ENCODE measurements at regions not wholly inside any gene's neighbourhood (a gene's known extent, or its start where the extent isn't known, plus 50 kb on each side); places are given as distances from the start of the nearest gene placed in this dataset.
A peak's percentile ranks its signal among the peaks of the same experiment; 100 is the strongest.
"Not testable (repeated sequence)": the region's sequence is repeated elsewhere in the genome, so short reads cannot be mapped to it uniquely, and the experiment has no call there.

DNA sequence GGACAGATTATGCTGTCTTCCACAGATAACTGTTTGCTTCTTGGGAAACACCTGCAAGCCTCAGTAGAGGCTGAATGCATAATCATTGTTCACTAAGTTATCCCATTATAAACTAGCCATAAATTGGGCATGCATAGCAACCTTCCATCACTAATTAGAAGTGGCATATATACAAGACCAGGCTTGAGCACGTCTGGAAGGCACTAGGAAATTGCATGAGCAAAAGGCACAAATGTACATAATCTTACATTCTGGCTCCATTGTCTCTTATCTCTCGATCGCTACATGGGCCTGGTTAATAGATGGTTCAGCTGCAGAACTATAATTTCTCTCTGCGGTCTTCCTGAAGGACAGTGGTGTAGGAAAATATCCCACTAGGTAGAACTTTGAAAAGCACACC, 679.2 kb downstream of the RPL10L start:
- no peak for DNase-seq

DNA sequence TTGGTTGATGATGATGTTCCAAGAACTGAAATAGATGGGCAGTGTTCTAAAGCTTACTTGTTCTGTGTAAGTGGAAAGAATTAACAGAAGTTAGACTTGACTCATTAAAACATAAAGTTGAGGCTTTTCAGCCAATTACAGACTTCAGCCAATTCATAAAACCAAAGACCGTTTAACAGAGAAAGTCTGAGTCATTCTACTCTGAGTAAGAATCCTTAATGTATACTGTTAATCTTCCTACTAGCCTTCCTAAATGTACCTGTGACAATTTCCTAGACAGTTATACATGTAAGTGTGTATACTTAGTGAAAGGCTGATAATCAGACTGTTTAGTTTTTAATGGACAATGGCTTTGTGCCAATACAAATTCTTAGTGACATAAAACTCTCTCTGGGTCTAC, 681.0 kb downstream of the RPL10L start:
- DNase-seq, result no peak

DNA sequence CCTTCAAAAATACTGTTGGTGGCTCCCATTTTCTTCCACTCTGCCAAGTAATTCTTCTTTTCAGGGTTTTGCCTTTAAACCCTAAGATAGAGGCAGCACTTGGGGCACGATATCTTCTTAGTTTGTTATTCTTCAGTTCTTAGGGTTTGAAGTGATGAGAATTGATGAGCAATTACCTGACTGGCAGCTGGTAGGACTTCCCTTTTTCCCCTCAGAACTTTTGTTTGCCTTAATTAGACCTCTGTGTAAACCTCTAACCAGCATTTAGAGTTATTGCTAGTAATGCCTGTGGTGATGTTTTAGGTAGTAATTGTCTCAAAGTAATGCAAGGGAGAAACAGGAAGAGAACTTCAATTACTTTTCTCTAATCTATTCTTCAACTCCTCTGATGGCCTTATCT, 683.5 kb downstream of the RPL10L start:
- DNase-seq, result no peak

DNA sequence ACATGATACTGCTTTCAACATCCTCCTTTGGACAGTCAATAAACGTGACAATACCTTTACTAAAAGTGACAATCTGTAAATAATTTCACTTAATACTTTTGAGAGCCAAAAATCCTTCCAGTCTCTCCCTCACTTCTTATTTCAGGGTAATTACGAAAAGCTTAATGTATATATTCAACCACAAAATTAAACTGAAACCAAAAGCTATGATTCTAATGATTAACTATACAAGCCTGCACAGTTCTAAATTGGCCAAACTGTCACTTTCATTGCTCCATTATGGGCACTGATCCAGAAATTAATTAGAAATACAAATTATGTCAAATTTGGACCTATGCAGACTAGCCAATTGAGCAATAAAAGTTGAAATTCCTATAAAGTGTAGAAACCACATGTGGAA, 696.5 kb upstream of the MIS18BP1 start:
- DNase-seq, result no peak

DNA sequence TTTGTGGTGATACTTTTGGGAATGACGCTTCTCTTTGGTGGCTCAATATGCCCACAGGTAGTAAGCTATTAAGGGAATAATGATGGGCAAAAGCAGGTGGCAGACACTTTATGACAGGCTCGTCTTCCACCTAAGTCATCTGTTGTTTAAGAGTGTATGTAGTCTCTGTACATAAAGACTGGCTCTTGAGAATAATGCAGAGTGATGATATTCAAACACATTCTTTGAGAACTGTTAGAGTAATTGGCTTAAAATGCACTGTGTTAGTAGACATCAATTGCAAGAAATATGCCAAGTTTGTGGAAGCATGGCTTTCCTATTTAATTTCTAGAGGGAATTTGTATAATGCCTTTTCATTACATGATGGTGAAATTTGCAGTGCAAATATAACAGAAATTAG, 694.8 kb upstream of the MIS18BP1 start:
- no peak for DNase-seq

DNA sequence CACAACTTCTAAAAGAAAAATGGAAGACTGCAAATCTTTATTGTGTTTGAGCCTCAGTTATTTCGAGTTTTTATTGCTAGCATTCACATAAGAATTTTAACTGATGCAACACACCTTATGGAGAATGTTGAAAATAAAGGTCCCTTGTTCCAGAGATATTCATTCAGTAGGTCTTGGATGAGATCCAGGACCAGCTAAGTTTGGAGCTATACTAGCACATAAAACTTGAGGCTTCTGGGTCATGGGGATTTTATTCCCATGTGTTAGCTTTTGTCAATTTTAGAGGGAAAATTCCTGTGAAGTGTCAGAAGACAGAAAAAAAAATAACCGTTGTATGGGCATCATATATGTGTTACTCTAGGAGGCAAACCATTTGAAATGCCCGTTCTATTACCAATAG, 693.2 kb upstream of the MIS18BP1 start:
- no peak for DNase-seq

DNA sequence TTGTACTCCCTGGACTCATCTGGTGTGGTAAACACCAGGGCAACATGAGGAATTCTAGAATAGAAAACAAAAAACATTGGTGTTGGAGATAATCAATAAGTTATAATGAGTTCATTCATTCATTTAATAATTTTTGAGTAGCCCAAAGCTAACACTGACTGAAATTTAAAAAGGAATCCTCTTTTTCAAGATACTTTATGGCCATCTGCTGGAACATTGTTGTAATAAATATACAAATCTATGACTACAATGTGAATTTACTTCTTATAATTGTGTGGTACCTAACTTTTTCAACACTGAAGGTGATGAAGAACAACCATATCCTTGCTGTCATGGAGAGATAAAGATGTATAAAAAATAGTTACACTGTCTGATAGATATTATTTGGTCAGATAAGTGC, 687.3 kb upstream of the MIS18BP1 start:
- no peak for DNase-seq

DNA sequence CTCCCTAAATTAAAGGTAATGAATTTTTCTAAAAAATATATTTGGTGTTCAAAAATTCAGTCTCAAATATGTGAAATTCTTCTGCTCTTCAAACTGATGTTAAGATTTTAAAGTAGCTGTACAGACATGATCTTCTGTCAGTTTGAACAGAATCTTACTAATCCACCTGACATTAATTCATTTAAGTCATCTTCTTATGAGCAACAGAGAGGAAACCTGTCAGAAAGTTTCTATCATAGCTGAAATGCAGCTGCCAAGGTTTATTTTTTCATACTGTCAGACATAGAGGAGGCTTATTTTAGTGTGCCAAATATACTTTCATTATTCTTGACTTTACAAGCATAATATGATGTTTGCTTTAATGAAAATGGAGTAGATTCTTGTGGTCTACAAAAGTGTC, 686.6 kb upstream of the MIS18BP1 start:
- no peak for DNase-seq

DNA sequence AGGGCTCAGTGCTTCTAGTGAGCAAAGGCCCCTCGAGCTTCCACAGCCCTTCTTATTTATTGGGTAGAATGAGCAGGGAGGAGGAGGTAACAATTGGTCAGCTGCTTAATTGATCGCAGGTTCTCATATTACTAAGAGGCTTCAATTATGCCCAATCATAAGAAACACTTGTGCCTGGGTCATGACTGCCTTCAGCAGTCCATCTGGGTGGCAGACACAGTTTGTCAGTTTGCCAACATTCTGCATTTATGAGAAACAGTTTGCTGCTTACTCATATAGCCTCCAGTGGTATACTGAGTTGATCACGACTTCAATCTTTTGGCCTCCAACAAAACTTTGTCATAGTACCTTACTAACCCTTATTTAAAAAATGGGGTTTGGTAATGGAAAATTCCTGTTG, 667.0 kb upstream of the MIS18BP1 start:
- DNase-seq, result not testable (repeated sequence)

DNA sequence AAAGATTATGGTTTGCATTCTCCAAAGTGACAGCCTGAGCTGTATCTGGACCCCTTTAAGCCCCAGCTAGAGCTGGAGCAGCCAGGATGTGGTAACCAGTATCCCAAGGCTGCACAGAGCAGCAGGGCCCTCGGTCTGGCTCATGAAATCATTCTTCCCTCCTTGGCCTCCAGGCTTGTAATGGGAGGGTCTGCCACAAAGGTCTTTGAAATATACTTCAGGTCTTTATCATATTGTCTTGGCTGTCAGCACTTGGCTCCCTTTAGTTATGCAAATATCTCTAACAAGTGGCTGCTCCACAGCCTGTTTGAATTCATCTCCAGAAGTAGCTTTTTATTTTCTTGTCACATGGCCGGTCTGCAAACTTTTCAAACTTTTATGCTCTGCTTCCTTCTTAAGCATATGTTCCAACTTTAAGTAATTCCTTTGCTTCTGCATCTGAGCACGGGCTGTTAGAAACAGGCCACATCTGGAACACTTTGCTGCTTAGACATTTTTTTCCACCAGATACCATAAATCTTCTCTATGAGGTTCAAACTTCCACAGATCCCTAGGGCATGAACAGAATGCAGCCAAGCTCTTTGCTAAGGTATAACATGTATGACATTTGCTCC, 663.4 kb upstream of the MIS18BP1 start:
- DNase-seq, result no peak

DNA sequence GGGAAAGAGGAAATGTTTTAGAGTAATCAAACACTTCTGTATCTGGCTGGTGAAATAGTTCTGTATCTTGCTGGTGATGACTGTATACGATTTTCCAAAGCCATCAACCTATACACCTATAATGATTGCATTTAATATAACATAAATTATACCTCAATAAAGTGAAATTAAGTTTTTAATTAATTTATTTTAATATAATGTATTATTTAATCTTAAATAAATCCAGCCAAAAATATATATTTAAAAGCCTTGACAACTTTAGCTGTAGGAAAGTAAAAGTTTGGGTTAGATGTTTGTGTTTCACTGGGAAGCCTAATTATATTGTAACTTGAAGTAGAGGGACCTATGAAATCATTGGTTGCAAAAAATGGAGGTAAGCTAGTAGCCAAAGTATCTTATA, 654.8 kb upstream of the MIS18BP1 start:
- DNase-seq, result no peak

DNA sequence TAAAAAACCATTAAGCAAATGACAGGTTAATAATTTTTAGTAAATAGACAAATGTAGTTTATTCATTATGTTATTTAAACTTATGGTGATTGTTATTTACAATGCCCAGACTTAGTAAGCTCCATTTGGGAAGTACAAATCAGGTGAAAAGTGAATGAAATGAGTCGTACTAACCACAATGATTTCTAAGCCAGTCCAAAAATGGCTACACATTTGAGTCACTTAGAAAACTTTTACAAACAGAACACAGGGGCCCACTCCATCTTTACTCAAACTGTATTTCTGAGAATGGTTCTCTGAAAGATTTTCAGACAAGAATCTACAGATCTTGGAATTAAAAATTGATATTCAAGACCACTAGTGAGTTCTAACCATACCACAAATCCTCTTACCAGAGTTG, 653.3 kb upstream of the MIS18BP1 start:
- DNase-seq, result no peak

DNA sequence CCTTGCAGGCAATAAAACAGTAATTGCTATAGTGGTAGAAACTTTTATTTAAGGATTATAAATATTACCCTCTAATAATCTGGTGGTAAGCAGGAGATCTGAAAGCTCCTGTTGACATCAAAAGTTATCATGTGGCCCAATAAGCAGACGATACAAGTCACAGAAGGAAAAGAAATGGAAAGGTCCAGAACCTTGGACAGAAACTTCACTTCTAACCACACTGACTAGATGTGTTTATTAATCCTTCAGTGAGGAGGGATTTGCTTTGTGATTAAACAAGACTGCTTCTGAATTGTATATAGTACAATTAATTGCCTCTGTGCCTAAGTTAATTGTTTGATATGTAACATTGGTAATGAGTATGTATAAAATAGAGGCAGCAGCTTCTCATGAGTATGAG, 652.7 kb upstream of the MIS18BP1 start:
- DNase-seq, result no peak

DNA sequence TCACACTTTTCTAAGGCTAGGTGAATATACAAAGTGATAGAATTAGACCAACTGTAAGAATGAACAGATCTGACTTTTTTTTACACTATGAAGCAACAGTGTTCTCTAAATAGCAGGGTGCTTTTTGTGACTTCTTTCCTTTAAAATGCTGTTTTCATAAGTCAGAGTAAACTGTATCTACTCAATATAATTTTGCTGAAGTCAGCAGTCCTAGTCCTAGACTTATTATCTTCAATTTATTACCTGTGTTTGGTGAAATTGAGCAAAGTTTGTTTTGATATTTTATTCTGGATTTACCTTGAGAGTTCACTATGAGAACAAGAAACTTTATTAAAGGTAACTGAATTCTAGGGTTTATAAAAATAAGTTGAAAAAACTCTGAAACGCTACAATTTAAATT, 651.3 kb upstream of the MIS18BP1 start:
- no peak for DNase-seq

DNA sequence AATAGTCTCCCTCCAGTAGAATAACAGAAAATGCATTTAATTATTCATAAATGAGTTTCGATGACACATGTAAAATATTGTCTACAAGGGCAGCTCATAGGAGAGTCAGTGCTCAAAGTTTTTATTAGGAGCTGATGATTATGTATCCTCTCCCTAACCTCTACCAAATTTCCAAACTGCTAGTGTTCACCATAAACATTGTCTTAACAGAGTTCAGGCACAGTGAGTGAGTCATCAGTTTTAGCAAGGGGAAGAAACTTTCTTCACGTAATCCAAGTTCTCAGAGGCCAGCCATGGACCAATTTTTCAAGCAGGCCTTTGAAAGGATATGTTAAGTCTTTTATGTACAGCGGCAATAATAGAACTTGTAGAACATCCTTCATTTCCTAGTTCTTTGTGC, 649.2 kb upstream of the MIS18BP1 start:
- DNase-seq, result no peak

DNA sequence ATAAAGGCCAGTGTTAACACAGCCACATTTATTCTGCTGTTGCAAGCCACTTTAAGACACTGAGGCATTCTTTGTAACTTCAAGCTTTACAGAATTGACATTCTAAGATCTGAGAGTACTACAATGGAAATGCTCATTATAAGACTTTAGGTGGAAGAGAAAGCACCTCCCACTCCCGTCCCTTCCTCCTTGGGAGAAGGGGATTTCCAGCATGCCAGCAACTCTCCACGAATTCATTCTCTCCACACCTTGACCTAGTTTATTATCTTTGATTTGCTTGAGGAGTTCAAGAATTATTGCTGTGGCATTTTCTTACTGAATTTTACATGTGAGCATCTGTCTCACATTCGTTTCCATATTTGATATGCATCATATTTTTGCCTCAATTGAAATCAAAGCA, 644.4 kb upstream of the MIS18BP1 start:
- no peak for DNase-seq

DNA sequence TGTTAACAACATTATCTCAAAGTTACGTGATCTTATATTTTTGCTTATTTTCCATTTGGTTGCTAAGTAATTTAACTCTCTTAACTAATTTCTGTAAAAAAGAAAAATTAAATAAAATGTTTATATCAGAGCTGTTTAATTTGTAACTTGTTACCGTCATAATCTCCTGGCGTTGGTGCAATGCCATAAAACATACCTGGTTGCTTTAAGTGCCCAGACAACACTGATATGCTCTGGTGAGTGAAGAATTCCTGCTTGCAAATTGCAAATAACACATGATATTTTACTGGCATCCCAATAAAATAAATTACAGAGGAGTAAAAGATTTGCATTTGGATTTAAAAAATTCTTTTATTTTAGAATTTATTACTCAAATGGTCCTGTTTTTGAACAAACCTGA, 640.1 kb upstream of the MIS18BP1 start:
- DNase-seq, result no peak

DNA sequence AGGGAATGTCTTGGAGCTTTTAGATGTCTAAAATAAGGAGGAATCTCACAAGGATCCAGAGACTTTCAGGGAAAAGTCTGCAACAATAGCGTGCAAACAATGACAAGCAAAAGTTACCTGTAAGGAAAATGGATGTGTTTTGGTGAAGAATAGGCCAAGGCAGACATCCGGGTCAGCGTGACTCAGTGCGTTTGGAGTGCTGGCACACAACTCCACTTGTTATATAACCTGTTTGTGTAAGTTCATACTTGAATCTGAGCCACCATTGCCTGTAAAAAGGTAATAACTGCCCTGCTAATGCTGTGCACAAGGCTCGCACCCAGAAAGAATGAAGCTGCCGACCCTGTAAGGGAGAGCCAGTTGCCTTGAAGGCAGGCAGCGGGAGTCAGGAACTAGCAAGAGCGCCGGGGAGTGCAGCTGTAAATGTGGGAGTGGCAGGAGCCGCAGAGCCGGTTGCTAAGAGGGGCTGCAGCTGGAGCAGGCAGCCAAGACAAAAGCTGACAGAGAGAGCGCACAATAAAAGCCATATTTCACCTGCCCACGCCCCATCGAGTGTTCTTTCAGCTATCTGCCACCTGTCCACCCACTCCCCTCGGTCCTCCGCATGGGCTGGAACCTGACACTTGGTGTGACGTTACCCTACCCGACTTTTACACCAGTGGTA, 638.5 kb upstream of the MIS18BP1 start:
- peak; percentile 90 for DNase-seq

DNA sequence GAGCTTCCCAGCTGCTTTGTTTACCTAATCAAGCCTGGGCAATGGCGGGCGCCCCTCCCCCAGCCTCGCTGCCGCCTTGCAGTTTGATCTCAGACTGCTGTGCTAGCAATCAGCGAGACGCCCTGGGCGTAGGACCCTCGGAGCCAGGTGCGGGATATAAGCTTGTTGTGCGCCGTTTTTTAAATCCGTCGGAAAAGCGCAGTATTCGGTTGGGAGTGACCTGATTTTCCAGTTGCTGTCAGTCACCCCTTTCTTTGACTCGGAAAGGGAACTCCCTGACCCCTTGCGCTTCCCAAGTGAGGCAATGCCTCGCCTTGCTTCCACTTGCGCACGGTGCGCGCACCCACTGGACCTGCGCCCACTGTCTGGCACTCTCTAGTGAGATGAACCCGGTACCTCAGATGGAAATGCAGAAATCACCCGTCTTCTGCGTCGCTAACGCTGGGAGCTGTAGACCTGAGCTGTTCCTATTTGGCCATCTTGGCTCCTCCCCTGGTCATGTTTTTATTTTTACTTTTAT, 635.8 kb upstream of the MIS18BP1 start:
- DNase-seq, result not testable (repeated sequence)

DNA sequence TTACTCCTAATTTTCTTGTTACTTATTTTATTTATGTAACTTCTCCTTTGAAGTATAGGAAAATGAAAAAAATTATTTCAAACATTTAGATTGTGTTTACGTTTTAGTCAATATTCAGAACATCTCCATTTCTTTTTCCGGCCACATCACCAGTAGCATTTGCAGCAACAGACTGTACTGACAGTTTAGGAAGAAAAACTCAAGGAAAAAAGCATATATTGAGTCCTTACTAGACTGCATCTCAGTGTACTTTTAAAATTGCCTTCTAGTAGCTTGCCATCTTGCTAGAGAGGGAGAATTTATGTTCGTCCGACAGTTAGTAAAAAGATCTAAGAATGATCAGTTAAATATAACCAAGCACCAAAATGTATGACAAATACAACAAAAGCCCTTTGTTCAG, 625.0 kb upstream of the MIS18BP1 start:
- no peak for DNase-seq

DNA sequence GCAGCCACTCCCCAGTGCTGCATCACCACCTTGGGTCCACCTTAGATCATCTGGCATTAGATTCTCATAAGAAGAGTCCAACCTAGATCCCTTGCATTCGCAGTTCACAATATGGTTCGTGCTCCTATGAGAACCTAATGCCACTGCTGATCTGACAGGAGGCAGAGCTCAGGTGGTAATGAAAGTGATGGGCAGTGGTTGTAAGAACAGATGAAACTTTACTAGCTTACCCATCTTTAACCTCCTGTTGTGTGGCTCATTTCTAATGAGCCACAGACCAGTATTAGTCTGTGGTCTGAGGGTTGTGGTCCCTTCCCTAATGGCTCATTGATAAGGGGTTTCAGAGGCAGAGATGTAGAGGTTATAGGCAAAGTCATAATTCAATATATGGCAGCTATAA, 615.9 kb upstream of the MIS18BP1 start:
- no peak for DNase-seq

DNA sequence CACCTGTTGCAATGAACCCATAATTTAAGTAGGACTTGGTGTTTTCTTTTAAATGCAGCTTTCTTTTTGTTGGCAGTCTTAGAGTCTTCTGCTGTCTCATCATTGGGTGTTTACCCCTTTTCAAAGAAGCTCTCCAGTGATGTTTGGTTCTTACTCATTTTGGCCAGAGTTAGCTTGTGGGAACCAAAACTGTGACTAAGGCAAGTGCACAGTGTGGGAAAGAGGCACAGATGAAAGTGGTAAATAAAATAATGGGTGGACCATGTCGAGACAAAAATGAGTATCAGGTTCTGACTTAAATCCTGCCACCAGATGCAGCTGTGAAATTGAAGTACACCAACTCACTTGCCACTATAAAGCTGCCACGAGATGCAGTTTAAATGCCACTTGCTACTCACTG, 615.4 kb upstream of the MIS18BP1 start:
- DNase-seq, result no peak

DNA sequence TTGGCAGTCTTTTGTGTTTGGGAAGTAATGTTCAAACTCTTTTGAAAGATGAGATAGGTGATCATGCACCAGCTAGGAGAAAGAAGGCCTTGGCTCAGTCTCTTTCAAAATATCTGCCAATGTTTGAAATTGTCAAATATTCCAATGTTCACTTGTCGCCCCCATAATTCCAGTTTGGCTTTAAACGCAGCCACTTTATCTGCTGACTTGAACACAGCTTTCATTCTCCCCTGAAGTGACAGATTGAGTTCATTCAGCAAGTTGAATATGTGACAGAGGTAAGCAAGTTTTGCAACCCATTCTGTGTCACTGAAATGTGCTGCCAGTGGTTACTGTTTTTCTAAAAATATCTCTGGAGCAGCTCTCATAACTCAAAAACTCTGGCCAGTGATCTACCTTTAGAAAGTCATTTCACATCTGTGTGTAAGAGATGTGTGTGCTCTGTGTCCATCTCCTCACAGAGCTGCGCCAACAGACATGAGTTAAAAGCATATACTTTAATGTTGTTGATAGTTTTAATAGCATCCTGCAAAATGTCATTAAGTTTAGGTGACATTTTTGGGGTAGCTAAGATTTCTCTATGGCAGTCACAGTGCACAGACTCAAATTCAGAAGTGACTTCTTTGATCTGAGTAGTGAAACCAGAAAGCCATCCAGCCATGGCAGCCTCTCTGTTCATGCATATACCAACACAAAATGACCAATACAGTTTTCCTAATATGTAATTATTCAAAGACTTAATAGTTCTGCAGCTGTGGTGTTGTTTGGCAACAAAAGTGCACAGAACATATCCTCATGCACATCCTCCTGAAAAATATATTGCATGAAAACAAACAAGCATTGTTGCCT, 614.3 kb upstream of the MIS18BP1 start:
- no peak for DNase-seq

DNA sequence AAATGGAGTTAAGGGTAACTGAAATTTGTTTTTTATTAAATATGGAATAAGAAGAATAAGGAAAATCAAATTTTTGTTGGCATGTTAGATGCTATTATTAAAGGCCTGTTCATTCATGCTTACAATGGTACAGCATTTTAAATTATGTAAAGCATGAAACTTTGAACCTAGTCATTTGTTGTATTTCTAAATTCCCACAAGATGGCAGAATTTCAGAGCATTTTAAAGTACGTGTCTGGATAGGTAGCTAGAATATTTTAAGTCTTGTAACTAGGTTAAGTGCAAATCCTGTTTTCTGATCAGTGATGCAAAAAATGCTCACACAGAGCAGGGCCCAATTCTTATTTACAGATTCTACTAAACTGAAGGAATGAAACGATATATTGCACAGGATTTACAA, 585.6 kb upstream of the MIS18BP1 start:
- no peak for DNase-seq

All from SHP77 treated with DMSO at 0.1 percent for 48 hours (cell line).